Superior temporal gyrus (tissue), 1 donor: ENCODE measurements at regions not wholly inside any gene's neighbourhood (a gene's known extent, or its start where the extent isn't known, plus 50 kb on each side); places are given as distances from the start of the nearest gene placed in this dataset.

Experiments used
- DNase-seq: peaks from one replicate; pipeline ENCODE4 v3.0.0-alpha.2; 2016; ENCODE audit errors: extremely low spot score

GRCh38 chr6:44712353-44713111, 325.0 kb downstream of the CDC5L start:
- DNase-seq = no peak

- DNase-seq = no peak
Measured at GRCh38 chr6:44715188-44715587, 327.7 kb downstream of the CDC5L start.

- no peak for DNase-seq
Measured at GRCh38 chr6:44715925-44716324, 328.4 kb downstream of the CDC5L start.

DNA sequence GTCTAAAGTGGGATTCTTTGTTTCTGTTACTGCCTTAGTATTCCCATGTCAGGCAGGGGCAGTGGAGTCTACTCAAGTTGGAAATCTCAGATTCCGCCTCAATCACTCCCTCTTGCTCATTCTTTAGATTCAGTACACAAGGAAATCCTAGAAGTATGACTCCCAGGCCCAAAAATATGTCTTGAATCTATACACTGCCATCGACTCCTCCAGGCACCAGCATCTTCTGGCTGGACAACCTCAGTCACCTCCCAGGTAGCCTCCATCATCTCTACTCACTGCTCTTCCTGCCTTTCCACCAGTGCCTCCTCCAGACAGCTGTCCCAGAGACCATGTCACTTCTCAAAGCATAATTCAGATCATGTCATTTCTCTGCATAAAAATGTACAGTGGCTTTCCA, 329.9 kb downstream of the CDC5L start:
- no peak for DNase-seq

GRCh38 chr6:44721954-44722578, 334.6 kb downstream of the CDC5L start:
- DNase-seq = no peak

DNA sequence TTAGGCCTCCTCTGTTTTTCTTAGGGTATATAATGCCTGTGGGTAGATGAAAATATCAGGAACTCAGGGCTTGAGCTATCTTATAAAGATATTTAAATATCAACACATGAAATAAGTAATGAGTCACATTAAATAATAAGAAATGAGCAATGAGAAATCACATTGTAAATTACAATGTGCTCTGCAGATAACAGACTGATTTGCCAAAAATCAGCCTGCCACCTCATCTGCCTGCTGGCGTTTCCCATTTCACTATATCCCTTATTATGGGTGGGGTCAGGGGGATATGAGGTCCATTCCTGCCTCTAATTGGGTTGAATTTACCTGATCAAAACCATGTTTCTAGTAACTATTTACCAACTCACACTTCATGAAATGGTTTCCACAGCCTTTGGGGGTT, 335.2 kb downstream of the CDC5L start:
- no peak for DNase-seq

DNA sequence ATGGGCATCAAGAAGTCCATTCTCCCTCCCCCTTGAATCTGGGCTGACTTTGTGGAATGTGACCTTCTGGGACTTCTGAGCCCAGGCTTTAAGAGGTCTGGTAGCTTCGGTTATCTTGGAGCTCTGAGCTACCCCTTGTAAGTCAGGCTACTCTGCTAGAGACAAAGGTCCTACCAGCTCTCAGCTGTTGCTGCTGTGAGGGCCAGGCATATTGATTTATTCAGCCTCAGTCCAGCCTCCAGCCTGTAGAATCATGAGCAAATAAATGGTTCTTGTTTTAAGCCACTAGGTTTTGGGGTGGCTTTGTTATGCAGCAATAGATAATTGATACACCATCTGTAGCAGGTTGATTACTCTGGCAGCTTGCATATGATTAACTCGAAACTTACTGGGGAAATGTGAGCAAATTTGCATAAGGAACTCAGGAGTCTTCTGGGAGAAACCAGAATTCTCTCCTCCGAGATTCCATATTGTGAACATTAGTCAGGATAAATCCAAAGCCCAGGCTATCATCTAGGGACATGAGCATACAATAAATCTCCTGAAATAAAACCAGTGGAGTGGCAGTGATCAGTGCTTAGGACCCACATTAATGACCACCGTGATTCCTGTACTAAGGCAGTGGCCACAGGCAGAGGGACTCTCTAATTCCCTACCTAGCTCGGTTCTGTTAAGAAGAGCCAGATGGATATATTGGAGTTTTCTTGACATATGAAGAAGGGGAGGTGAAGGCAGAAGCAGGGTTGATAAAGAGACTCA, 336.1 kb downstream of the CDC5L start:
- DNase-seq = no peak

GRCh38 chr6:44725070-44725469, 337.6 kb downstream of the CDC5L start:
- DNase-seq = no peak

GRCh38 chr6:44727651-44728630, 340.4 kb downstream of the CDC5L start:
- no peak for DNase-seq

- DNase-seq = no peak
Measured at GRCh38 chr6:44730771-44731391, 343.4 kb downstream of the CDC5L start.

- no peak for DNase-seq
Measured at GRCh38 chr6:44731485-44732095, 344.1 kb downstream of the CDC5L start.

GRCh38 chr6:44732243-44732642, 344.7 kb downstream of the CDC5L start:
- no peak for DNase-seq

DNA sequence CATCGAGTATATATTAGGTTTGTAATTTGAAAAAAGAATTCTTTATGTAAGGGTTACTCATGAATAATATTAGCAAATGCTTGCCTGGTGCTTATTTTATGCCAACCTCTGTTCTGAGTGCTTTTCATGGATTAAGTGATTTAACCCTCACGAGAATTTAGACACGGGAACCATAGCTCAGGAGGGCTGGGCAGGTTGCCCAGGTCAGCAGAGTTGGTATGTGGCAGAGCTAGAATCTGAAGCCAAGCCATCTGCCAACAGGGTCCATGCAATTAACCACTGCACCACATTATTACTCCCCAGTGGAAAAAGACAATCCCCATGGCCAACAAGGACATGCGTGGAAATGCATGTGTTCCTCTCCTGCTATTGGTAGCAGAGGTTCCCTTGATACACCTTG, 345.6 kb downstream of the CDC5L start:
- no peak for DNase-seq

DNA sequence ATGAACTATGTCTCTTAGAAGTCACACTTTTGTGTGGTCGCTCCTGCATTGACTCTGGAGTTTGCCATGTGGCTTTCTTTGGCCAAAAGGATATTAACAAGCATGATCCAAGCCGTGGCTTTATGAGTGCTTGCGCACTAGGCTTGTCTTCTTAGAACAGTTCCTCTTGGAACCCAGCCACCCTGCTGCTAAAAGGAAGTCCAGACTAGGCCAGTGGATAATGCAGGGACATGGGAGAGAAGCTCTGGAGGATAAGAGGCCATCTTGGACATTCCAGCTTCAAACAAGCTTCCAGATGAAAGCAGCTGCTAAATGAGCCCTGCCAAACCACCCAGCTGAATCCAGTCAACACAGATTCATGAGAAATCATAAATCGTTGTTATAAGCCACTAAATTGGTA, 346.4 kb downstream of the CDC5L start:
- DNase-seq = no peak

GRCh38 chr6:44734886-44735629, 347.6 kb downstream of the CDC5L start:
- no peak for DNase-seq

DNA sequence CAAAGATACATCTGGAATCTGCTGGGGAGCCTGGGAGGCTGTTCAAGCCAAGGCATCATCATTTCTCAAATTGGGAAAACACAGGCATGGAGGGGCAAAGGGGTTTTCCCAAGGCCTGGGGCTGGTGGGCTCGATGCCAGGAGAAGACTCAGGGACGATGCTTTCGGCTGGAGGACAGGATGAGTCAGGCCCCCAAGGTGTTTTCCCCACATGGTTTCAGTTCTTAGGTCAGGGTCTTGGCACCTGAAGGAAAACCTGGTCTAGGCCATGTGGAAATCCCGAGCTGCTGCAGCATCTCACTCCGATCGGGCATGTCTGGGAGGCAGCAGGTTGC, 348.1 kb downstream of the CDC5L start:
- DNase-seq = no peak

GRCh38 chr6:44737341-44737740, 349.8 kb downstream of the CDC5L start:
- DNase-seq = no peak

DNA sequence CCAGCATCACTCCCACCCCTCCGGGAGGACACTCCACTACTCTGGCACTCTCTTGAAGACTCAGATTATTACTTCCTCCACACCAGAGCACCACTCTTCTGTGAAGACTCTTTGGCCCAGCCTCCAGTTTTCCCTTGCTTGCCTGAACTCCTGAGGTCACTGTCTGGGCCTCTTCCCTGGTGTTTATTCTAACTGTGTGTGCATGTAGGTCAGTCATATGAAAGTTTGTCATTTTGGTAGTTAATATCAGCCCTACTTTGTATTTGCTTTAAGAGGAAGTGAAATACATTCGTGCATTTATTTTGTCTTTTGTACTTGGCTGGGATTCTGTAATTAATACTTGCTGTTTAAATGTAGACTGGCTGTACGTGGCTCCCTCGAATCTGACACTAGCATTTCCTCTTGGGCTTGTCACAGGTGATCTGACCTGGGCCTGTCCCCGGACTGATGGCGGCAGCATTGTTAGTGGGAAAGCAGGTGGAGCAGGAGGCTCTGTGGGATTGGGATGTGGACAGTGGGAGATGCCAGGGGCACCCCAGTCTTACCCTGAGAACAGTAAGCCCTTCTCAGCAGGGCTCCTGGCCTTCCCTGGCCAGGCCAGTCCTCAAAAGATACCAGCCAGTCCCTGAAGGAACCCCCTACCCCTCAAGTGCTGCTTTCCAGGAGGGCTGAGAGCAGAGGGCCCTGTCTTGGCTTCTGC, 350.5 kb downstream of the CDC5L start:
- no peak for DNase-seq

DNA sequence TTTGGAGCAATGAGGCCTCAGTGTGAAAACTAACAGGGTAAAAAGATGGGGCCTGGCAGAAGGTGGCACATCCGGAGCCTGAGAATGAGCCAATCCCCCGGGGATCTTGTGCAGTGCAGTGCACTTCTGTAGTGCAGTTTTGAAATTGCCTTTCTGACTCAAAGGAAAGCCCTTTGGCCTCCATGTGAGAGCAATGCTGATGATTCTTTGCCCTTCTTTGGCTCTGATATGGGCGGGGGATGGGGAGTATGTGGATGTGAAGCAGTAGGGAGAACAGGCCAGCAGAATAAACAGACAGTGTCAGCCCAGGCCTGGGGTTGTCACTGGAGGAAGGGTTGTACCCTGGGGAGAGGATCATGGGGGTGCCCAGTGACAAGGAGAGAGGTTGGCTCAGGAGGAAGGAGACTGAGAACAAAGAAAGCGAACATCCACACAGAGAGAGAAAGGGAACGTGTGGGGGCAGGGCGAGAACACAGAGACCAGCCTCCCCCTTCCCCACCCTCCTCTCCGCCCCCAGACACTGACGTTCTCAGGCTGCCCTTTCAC, 351.2 kb downstream of the CDC5L start:
- no peak for DNase-seq
